Mammary epithelial cell (primary cell): ENCODE measurements at regions not wholly inside any gene's neighbourhood (a gene's known extent, or its start where the extent isn't known, plus 50 kb on each side); places are given as distances from the start of the nearest gene placed in this dataset.

ENCODE experiments used
- EZH2 ChIP-seq: IDR thresholded peaks from 2 replicates; pipeline ENCODE4 v1.6.1; 2012; ENCODE audit warnings: low read length, inconsistent platforms, borderline replicate concordance
- TF ChIP-seq, protein P1 (sequence below), 2 donors: IDR thresholded peaks in 1 of 2; conservative IDR thresholded peaks in 1 of 2; 2 replicates each; pipeline ENCODE4 v1.5.1; 2011 to 2012; ENCODE audit warnings: inconsistent platforms in 2 of 2, low read length in 2 of 2, mild to moderate bottlenecking in 2 of 2, control low read depth in 1 of 2, low read depth in 1 of 2; ENCODE audit not compliant: insufficient read depth in 1 of 2; ENCODE audit errors: extremely low read depth in 1 of 2

GRCh38 chr7:91801331-91801983, 79.0 kb downstream of the MTERF1 start:
- TF ChIP-seq, protein P1, sequence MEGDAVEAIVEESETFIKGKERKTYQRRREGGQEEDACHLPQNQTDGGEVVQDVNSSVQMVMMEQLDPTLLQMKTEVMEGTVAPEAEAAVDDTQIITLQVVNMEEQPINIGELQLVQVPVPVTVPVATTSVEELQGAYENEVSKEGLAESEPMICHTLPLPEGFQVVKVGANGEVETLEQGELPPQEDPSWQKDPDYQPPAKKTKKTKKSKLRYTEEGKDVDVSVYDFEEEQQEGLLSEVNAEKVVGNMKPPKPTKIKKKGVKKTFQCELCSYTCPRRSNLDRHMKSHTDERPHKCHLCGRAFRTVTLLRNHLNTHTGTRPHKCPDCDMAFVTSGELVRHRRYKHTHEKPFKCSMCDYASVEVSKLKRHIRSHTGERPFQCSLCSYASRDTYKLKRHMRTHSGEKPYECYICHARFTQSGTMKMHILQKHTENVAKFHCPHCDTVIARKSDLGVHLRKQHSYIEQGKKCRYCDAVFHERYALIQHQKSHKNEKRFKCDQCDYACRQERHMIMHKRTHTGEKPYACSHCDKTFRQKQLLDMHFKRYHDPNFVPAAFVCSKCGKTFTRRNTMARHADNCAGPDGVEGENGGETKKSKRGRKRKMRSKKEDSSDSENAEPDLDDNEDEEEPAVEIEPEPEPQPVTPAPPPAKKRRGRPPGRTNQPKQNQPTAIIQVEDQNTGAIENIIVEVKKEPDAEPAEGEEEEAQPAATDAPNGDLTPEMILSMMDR (conservative IDR thresholded peaks at IDR 0.05 in 1 of 2, IDR thresholded peaks at IDR 0.05 in 1 of 2; ENCODE audit: extremely low read depth in 1 of 2, insufficient read depth in 1 of 2, low read depth in 1 of 2, low read length in 2 of 2): no peak
- no peak for TF ChIP-seq EZH2
